Neural crest cell (in vitro differentiated cells): ENCODE measurements at regions not wholly inside any gene's neighbourhood (a gene's known extent, or its start where the extent isn't known, plus 50 kb on each side); places are given as distances from the start of the nearest gene placed in this dataset.

Source experiments
- DNase-seq: peaks from one replicate; pipeline ENCODE4 v3.0.0; 2021; ENCODE audit warnings: low read depth, mixed read lengths, low spot score
- H3K27ac Mint-ChIP-seq: one replicate; pipeline ENCODE4 v1.8.0; 2021; ENCODE audit warnings: mild to moderate bottlenecking, mixed read lengths; ENCODE audit not compliant: unreplicated experiment
- H3K27me3 Mint-ChIP-seq: 2 replicates; pipeline ENCODE4 v1.8.0; 2021; ENCODE audit warnings: low read depth, mild to moderate bottlenecking, mixed read lengths
- H3K36me3 Mint-ChIP-seq: 2 replicates; pipeline ENCODE4 v1.8.0; 2021; ENCODE audit warnings: low read depth, mild to moderate bottlenecking, mixed read lengths
- H3K4me1 Mint-ChIP-seq: 2 replicates; pipeline ENCODE4 v1.8.0; 2021; ENCODE audit warnings: mixed read lengths
- H3K4me3 Mint-ChIP-seq: one replicate; pipeline ENCODE4 v1.8.0; 2021; ENCODE audit warnings: mild to moderate bottlenecking, mixed read lengths
- H3K9me3 Mint-ChIP-seq: 2 replicates; pipeline ENCODE4 v1.8.0; 2021; ENCODE audit warnings: mixed read lengths
- CTCF ChIP-seq: fragments of 200-600 bp; sonication (generic); conservative IDR thresholded peaks from 2 replicates; pipeline ENCODE4 v1.5.0; 2021; ENCODE audit warnings: antibody characterized with exemption, mild to moderate bottlenecking

GRCh38 chr10:6669269-6669859, 89.3 kb upstream of the PRKCQ start:
- TF ChIP-seq CTCF, result peak; percentile 78
- Mint-ChIP-seq H3K27me3 (peaks cover 27% of the 10 kb centered on the region), H3K9me3 (no peaks in the 10 kb centered on the region)

GRCh38 chr10:6667679-6668270, 87.7 kb upstream of the PRKCQ start:
- Mint-ChIP-seq H3K9me3 (no peaks in the 10 kb centered on the region), H3K27me3 (peaks cover 20% of the 10 kb centered on the region), H3K4me1 (peaks cover 4% of the 10 kb centered on the region), H3K36me3 (no peaks in the 10 kb centered on the region), H3K27ac (no peak overlapping the region), H3K4me3 (no peak overlapping the region)
- DNase-seq, result peak; percentile 18
- peak; percentile 73 for TF ChIP-seq CTCF

More at GRCh38 chr10:6669269-6669859, 89.3 kb upstream of the PRKCQ start:
- no peaks in the 10 kb centered on the region for H3K36me3 Mint-ChIP-seq
- peaks cover 4% of the 10 kb centered on the region for H3K4me1 Mint-ChIP-seq
- H3K27ac Mint-ChIP-seq, result no peak overlapping the region
- DNase-seq, result peak; percentile 8
- no peak overlapping the region for H3K4me3 Mint-ChIP-seq

GRCh38 chr10:6667150-6667549, 87.1 kb upstream of the PRKCQ start:
- H3K4me1 Mint-ChIP-seq, result peaks cover 4% of the 10 kb centered on the region
- H3K4me3 Mint-ChIP-seq, result no peak overlapping the region
- peaks cover 20% of the 10 kb centered on the region for H3K27me3 Mint-ChIP-seq
- H3K27ac Mint-ChIP-seq, result no peak overlapping the region
- TF ChIP-seq CTCF, result no peak
- no peaks in the 10 kb centered on the region for H3K9me3 Mint-ChIP-seq
- no peaks in the 10 kb centered on the region for H3K36me3 Mint-ChIP-seq
- DNase-seq, result no peak

DNA sequence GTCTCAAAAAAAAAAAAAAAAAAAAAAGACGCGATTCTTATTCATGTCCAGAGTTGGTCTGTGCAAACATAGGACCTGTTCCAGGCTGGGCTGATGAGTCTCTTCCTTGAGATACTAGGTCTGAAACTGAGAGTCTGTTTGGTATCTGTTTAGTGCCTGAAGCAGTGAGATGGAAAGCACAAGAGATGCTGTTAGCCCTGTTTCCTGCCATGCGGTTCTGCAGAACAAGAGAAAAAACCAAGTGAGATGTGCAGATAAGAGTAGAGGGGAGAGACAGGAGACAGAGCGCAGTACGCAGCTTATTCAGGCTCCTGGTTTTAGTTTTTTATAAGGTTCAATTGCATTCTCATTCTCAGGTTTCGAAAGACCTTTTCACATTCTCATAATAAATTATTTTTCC, 85.8 kb upstream of the PRKCQ start:
- no peaks in the 10 kb centered on the region for H3K9me3 Mint-ChIP-seq
- H3K36me3 Mint-ChIP-seq, result no peaks in the 10 kb centered on the region
- H3K4me1 Mint-ChIP-seq, result peaks cover 4% of the 10 kb centered on the region
- no peak overlapping the region for H3K4me3 Mint-ChIP-seq
- no peak for DNase-seq
- no peak overlapping the region for H3K27ac Mint-ChIP-seq
- H3K27me3 Mint-ChIP-seq, result peaks cover 18% of the 10 kb centered on the region
- TF ChIP-seq CTCF, result no peak

- H3K27me3 Mint-ChIP-seq, result peaks cover 26% of the 10 kb centered on the region
- H3K9me3 Mint-ChIP-seq, result no peaks in the 10 kb centered on the region
- H3K27ac Mint-ChIP-seq, result no peak overlapping the region
- H3K36me3 Mint-ChIP-seq, result no peaks in the 10 kb centered on the region
- H3K4me1 Mint-ChIP-seq, result no peaks in the 10 kb centered on the region
- no peak for TF ChIP-seq CTCF
- DNase-seq, result no peak
- H3K4me3 Mint-ChIP-seq, result no peak overlapping the region
These were observed 80.4 kb upstream of the PRKCQ start for GRCh38 chr10:6660460-6660859.
